ENCODE measurements at regions not wholly inside any gene's neighbourhood (a gene's known extent, or its start where the extent isn't known, plus 50 kb on each side); places are given as distances from the start of the nearest gene placed in this dataset.

- DNase-seq (ENCODE audit: low spot score) (no peak), FAIRE-seq (peak; percentile 44)
These were observed 164.0 kb downstream of the TFCP2L1 start for GRCh38 chr2:121120991-121121390.

GRCh38 chr2:121121661-121122060 lies 163.3 kb downstream of the TFCP2L1 start:
- DNase-seq (ENCODE audit: low spot score) (no peak), FAIRE-seq (no peak)

DNA sequence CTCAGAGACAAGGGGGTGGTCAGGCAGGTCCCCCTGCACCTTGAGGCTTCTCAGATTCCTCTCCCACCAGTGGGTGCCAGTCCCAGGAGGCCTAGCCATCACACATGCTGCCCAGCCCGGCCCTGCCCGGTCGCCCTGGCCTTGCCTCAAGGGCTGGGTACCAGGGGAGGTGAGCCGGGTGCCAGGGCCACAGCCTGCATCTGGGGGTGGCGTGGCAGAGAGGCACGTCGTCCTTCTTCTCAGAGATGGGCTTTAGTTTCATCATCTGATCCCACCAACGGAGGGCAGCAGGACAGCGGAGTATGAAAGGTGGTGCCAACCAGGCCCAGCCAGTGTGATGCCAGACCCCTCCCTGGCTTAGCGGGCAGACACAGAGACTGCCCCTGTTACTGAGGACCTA lies 161.7 kb downstream of the TFCP2L1 start:
- no peak for FAIRE-seq

DNA sequence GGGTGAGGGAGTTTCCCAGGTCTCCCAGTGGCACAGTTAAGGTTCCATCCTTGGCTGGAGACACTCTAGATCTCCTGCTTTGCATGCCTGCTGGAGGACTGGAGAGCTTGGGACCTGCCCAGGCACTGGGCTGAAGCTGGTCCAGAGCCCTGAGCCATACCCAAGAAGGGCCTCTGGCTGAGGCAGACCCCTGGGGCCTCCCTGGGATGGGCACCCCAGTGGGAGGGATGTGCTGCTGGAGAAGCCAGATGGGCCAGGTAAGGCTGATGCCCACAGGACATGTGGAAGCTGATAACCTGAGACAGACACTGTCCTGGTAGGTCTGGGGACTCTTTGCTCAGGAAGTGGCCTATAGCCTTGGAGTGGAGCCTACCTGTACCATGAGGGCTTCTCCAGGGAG lies 160.7 kb downstream of the TFCP2L1 start:
- FAIRE-seq = no peak

More for the DNA sequence above, 161.7 kb downstream of the TFCP2L1 start:
- DNase-seq (ENCODE audit: low spot score) = no peak

DNA sequence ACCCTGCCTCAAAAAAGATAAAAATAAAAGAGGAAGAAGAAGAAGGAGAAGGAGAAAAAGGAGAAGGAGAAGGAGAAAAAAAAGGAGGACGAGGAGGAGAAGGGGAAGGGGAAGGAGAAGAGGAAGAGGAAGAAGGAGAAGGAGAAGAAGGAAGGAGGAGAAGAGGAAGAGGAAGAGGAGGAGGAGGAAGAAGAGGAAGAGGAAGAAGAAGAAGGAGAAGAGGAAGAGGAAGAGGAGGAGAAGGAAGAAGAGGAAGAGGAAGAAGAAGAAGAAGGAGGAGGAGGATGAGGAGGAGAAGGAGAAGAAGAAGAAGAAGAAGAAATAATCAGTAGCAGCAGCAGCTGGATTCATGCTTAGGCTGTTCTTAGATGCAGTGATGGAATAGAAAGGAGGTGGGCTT lies 159.7 kb downstream of the TFCP2L1 start:
- FAIRE-seq = no peak

More for the DNA sequence above, 160.7 kb downstream of the TFCP2L1 start:
- no peak for DNase-seq (ENCODE audit: low spot score)

DNA sequence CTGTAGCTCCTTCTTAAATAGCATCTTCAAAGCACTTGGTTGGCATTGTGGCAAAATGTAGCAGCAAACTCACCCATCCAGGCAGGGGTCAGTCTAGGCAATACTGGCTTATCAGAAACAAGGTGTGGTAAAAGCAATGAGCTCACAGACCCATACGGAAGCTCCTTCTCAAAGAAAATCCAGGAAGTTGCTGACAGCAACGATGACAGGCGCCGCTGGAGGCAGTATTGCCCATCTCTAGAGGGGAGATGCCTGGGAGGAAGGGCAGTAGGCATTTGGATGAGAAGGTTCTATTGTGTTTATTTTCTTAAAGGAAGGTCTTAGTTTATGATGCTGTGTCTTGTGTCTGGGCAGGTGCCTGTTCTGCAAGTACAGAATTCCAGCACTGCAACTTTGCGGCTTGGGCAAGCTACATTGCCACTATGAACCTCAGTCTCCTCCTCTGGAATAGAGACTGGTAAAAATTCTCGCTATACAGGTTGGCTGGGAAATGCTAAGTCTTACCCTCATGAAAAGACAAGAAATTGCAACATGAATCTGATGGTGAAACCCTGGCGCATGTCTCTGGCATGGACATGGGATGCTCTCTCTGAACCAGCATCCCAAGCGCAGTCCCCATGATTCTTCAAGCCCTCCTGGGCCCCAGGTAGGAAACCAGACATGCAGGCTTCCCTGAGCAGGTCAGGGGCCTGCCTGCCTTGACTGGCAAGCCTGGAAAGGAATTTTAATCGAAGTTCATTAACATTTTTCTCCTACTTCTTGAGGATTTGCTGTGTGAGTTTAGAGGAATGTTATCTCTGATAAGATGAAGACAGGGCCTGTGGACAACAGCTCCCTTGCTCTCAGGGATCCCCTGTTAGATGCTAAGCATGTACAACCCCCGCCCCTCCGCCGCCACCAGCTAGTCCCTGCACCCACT lies 156.0 kb downstream of the TFCP2L1 start:
- DNase-seq (ENCODE audit: low spot score) (peak; percentile 70), FAIRE-seq (no peak)

More for the DNA sequence above, 159.7 kb downstream of the TFCP2L1 start:
- no peak for DNase-seq (ENCODE audit: low spot score)

DNA sequence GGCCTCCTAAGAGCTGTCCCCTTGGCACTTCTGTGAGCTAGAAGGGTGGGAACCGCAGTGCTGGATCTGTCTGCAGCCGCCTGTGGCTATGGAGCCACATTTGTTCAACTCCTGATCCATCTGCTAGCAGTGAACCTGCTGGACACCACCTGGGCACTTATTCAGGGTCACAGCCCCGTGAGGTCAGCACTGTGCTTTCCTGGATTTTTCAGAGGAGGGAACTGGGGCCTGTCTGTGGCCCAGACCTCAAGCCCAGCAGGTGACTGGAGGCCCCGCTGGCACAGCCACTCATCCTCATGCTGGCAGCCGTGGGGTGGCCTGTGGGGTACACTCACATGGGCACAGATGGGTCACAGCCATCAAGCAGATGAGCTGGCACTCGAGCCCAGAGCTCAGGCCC lies 155.3 kb downstream of the TFCP2L1 start:
- FAIRE-seq = no peak

GRCh38 chr2:121130301-121130850 lies 154.6 kb downstream of the TFCP2L1 start:
- DNase-seq (ENCODE audit: low spot score) (no peak), FAIRE-seq (no peak)

More for the DNA sequence above, 155.3 kb downstream of the TFCP2L1 start:
- DNase-seq (ENCODE audit: low spot score) = no peak

DNA sequence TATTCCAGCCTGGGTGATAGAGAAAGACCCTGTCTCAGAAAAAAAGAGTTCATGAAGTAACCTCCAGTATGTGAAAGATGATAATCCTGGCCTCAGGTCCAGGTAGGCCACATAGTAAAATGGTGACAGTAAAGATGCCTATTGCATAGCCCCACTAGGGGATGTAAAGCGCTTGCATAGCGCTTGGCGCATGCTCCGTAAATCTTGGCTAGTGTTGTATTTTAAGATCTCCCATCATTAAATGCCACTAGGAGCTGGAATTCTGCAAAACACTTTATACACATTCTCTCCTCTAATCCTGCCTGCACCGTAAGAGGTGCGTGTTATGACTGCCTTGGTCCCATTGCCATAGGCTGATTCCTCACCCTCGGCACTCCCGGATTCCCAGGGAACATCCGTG lies 153.6 kb downstream of the TFCP2L1 start:
- DNase-seq (ENCODE audit: low spot score) (no peak), FAIRE-seq (no peak)

DNA sequence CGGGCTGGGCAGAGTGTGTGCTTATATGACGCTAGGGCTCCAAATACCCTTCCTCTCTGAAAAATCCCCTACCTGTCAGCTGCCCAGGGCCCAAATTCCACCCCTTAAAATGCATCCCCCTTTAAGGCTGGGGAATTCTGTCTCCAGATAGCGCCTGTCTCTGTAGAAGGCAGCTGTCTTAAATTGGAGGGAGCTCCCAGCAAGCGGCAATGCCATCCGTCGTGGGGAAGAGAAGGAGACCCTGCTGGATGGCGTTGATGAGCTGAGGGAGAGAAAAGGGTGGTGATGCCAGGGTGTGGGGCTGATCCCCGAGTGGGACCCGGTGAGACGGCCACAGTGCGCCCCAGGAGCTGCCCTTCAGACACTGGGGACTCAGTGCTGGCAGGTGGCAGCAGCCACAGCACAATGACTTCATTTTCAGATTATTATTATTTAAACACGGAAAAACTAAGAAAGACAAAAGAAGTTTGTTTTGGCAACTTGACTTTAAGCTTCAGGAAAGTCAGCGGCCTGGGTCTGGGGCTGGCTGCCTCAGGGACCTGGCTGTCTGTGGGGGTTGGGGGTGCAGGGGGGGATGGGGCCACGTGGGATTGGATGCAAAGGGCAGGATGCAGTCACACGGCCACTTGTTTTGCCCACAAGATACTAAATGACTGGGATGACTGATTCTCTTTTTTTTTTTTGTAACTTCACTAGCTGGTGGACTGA lies 152.8 kb downstream of the TFCP2L1 start:
- DNase-seq (ENCODE audit: low spot score) (no peak), FAIRE-seq (no peak)

- FAIRE-seq = no peak
- DNase-seq (ENCODE audit: low spot score) = no peak
These were observed 152.3 kb downstream of the TFCP2L1 start for GRCh38 chr2:121132762-121133107.

- no peak for FAIRE-seq
- no peak for DNase-seq (ENCODE audit: low spot score)
These were observed 151.3 kb downstream of the TFCP2L1 start for GRCh38 chr2:121133551-121134319.

DNA sequence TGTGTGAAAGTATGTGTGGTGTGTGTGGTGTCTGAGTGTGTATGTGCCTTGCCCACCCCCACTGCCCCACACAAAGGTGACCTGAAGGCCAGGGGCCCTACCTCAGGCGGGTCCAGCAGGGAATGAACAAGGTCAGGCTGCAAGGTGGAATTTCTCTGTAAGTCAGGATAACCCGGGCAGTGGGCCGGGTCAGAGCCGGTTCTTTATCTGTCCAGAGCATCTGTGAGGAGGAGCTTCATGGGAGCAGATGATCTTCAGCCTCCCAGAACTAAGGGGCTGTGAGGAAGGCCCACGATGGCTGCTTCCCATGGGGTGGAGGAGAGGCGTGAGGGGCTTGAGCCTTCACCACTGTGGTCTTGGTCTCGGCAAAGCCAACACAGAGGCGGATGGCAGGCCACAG lies 150.3 kb downstream of the TFCP2L1 start:
- DNase-seq (ENCODE audit: low spot score) = no peak
- FAIRE-seq = no peak

DNA sequence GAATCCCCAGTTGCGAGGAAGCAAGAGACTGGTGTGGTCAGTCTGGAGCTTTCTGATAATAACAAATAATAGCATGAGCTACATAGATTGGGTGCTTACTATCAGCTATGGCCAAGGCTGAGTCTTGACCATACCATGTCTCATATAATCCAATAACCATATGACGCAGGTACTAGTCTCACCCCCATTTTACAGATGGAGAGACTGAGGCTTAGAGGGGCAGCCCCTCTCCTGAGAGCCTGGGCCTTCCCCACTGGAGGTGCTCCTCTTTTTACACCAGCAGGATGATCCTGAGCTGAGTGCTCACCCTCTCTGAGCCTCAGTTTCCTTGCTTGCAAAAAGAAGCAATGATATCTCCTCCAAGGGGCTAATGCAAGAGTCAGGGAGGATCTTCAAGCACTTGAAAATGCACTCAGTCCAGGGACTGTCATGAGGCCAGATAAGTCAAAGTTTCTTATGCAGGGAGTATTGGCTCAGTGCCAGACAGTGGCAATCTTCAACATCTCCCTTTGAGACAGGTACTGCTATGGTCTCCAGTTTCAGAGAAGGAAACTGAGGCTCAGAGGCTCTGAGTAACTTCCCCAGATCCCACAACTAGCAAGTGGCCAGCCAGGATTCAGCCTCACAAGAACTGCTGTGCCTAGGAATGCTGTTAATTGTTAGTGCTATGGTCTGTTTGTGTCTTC lies 149.7 kb downstream of the TFCP2L1 start:
- no peak for FAIRE-seq
- DNase-seq (ENCODE audit: low spot score) = no peak

DNA sequence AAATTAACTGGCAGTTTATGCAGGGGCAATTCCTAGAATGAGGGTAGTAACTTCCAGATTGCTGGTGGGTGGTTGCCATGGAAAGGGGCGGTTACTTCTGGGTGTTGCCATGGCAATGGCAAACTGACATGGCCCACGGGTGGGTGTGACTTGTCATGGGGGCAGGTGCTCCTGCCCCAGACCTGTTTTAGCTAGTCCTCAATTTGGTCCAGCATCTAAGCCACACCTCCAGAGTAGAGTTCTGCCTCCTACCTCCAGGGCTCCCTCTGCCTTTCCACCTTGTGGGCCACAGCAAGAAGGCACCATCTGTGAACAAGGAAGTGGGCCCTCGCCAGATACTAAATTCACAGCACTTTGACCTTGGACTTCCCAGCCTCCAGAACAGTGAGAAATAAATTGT lies 148.7 kb downstream of the TFCP2L1 start:
- DNase-seq (ENCODE audit: low spot score) (no peak), FAIRE-seq (peak; percentile 78)

GRCh38 chr2:121137571-121137970 lies 147.4 kb downstream of the TFCP2L1 start:
- DNase-seq (ENCODE audit: low spot score) (no peak), FAIRE-seq (no peak)

- no peak for FAIRE-seq
- no peak for DNase-seq (ENCODE audit: low spot score)
These were observed 144.3 kb downstream of the TFCP2L1 start for GRCh38 chr2:121140734-121141133.

DNA sequence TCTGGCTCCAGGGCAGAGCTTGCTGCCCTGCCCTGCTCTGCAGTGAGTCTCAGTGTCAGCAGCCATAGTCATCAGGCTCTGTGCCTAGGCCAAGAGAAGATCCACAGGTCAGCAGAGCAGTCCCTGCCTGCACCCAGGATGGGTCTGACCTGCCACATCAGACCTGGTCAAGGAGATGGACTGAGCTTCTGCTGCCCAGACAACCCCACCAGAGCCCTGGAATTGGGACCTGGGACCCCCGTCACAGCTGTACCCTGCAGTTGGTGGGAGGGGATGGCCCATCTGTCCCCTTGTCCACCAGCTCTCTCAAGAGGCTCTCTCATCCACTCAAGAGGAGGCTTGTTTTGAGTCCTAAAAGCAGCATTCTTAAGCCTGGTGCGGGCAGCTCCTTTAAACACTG lies 142.6 kb downstream of the TFCP2L1 start:
- no peak for DNase-seq (ENCODE audit: low spot score)
- no peak for FAIRE-seq

DNA sequence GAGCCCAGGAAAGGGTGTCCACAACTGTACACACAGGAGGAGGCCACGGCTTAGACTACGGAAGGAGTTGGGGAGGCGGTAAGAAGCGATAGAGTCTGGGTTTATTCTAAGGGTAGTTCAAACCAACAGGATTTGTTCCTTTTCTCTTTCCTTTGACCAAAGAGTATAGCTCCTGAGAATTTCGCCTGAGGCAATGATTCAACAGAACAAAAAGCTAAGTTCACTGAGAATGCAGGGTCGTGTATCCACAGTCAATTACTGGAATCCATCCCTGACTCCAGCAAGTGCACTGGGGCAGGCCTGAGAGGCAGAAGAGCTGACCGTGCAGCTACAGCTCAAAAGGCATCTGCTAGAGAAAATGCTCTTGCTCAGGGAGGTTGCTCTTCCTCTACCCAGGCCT lies 140.9 kb downstream of the TFCP2L1 start:
- peak; percentile 9 for FAIRE-seq
- no peak for DNase-seq (ENCODE audit: low spot score)

GRCh38 chr2:121146630-121147029 lies 138.4 kb downstream of the TFCP2L1 start:
- FAIRE-seq (no peak), DNase-seq (ENCODE audit: low spot score) (no peak)

- DNase-seq (ENCODE audit: low spot score) (no peak), FAIRE-seq (peak; percentile 77)
These were observed 137.2 kb downstream of the TFCP2L1 start for GRCh38 chr2:121147766-121148165.

All from urothelium cell line (cell line).